ENCODE measurements at regions not wholly inside any gene's neighbourhood (a gene's known extent, or its start where the extent isn't known, plus 50 kb on each side); places are given as distances from the start of the nearest gene placed in this dataset.

GRCh38 chr2:207467716-207468347 is 61.9 kb upstream of the CREB1 start:
- TF ChIP-seq POLR2A (IDR thresholded peaks at IDR 0.05; ENCODE audit: borderline replicate concordance, extremely low read depth, insufficient read depth, insufficient read length) (no peak), CTCF (IDR thresholded peaks at IDR 0.05 in 2 of 3, conservative IDR thresholded peaks at IDR 0.05 in 1 of 3; ENCODE audit: borderline replicate concordance in 1 of 3, insufficient read depth in 1 of 3, low read depth in 2 of 3, low read length in 2 of 3) (no peak)
